ENCODE measurements at regions not wholly inside any gene's neighbourhood (a gene's known extent, or its start where the extent isn't known, plus 50 kb on each side); places are given as distances from the start of the nearest gene placed in this dataset.

DNA sequence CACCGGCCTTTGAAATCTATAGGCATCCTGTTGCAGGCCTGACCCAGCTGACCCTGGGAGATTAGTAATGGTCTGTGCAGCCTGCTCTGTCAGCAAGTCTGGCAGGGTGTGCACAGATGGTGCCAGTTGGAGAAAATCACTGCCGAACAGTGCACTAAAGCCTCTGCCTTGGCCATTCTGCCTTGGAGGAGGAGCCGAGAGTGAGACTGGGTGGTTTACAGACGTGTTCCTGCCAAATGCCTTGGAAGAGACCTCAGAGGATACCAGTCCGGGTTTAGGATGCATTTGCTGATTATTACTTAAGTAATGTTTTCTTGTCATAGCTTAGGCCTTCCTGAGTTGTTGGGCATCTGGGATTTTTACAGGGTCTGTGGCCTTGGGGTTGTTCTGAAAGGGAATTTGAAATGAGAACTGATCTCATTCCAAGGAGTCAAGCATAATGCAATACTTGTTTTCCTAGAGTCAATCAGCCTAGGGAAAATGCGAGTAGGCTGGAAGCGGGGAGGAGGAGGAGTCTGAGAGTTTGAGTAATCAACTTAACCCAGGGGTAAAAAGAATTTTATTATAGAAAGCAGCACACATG is 292.1 kb downstream of the SOX4 start:
- peak; percentile 76 for DNase-seq (ENCODE audit: low spot score)

DNA sequence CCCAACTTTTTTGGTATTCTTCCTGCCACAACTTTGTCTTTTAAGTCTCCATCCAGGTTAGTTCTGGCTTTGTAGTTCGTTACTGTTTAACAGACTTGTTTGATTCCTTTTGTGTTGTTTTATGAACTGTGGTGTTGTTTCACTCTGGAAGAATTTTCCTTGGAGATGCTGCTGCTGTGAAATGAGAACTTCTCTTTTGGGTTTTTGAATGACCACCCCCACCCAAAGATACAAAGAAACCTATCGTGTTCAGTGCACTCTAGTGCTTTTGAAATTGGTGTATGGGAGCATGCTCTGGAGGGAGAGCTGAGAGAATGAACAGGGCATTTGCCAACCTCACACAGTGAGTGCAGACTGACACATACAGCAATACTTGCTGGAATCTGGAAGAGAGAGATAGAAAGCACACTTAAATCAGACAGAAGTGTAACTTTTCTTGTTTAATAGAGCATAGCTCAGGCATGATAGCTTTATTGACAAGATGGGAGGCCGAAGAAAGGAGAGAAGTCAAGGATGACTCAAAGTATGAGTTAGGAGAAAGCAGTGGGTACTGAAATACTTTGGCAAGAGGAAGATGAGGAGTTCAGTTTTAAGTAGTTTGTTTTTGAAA is 293.1 kb downstream of the SOX4 start:
- no peak for DNase-seq (ENCODE audit: low spot score)

DNA sequence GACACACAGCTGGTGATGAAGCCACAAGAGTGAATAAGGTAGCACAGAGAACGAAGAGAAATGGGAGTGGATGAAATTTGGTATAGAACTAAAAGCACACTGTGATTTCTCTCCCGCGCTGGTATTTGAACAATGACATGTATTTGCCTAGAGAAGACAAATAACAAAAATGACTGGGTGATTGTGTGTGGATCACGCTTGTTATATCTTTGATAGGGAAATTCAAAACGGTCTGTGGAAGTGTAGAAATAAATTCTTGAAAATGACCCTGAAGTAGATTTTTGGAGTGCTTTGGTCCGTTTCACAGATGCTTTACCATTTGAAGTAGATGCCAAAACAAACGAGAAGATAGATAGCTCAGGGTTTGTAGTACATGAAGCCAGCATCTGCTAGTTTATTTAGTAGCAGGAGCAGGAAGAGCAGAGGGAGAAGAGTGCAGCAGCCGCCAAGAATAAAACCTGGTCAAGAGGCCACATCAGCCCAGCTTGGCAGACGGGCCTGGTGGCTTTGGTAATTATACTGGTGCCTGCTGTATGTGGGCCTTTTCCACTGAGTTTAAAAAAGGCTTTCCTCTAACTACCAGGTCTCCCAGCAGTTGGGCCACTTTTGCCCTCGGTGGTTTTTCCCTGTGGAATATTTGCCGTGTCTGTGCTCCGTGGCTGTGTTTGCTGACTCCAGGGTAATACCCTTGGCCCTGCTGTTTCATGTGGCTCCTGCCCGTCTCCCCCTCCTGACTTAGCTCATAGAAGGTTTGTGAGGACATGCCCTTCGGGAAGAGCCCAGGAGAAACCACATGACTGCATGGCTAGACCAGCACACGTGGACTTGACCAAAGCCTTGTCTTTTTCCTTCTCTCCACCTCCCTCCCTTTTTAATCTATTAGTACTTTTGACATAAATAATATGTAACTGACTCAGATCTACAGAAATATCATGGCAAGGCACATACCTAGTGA is 294.0 kb downstream of the SOX4 start:
- DNase-seq (ENCODE audit: low spot score) = no peak

DNA sequence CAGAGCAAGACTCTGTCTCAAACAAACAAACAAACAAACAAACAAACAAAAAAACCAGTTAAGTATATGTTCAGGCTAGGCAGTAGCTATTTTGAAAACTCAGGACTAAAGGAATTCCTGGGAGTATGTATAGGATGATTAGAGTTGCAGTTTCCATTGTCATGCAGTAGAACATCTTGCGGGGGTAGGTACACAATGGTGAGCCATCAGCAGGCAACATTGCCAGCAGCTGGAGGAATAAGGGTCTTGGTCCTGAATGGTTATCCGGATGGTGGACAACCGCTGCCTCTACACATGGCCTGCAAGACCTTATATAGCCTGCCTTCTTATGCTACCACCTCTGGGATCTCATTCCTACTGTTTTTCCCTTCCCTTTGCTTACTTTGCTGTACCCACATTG is 297.5 kb downstream of the SOX4 start:
- no peak for DNase-seq (ENCODE audit: low spot score)

DNA sequence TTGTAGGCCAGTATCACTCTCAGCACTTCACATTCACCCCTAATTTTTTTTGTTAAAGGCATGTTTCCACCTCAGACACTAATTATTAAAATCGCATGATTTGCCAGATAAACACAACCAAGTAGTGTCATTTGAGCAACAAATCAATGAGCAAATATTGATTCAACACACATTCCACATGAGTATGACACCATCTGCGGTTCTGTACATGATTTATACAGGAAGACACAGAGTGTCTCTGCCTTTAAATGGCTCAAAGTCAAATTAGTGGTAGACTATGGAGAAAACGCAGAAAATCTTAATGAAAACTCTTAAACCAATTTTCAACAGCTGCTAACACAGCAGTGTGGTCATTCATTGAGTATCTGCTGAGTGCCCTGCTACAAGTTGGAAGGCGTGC is 300.2 kb downstream of the SOX4 start:
- no peak for DNase-seq (ENCODE audit: low spot score)

DNA sequence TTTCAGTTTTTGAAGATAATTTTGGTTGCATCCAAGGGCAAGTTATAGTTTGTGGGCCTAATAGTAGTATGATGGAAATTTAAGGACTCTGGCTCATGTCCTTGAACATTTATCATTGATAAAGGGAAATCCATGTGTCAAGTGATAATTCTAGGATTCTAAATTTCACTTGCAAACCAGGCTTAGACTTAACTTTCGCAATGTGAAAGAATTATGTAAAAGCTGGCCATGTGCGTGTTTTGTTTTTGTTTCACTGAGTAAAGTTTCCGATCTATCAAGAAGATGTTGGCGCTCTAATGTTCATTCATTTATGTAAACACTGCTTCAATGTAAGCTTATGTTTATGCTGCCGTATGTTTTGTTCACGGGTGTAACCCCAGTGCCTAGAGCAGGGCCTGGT is 302.0 kb downstream of the SOX4 start:
- DNase-seq (ENCODE audit: low spot score) = no peak

DNA sequence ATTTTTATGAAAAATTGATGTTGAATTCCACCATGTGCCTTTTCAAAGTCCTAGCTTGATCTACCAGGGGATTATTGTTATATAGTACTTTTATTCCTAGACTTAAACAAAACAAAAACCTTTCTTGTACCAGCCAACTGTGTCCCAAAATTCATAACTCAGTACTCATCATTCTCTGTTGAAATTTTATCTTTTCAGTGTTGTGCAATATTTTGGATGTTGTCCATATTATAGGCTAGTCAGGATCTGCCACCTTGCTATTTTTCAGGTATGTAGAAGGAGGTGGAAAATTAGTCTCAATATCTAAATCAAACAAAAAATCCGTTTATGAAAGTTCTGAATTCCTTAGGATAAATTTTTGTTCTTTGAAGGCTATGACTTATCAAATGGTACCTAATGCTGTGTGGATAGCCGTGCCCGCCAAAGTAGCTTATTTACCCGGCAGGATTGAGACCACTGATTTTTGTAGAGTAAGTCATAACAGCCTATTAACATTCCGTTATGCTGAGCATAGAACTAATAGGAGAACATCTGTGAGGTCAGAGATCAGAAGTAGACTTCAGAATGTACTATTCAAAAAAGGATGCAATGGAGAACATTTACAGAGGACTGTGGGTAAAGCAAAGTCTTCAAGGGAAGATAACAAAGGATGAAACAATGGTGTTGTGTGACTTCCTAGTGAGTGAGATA is 304.7 kb downstream of the SOX4 start:
- no peak for DNase-seq (ENCODE audit: low spot score)

DNA sequence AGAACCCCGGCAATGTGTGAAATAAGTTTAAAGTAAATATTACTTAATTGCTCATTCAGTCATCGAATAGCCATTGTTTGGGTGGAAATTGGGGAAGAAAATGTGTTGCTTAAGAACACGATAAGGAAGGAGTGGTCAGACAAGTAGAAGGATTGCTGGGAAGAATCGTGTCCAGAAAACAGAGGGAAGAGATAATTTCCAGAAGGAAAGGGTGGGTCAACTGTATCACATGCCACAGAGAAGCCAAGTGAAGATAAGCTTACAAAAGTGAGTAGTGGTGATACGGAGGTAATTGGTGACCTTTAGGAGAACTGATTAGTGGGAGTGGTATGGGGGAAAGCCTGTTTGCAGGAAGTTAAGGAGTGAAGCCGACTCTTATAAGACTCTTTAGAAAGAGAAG is 306.2 kb downstream of the SOX4 start:
- no peak for DNase-seq (ENCODE audit: low spot score)

DNA sequence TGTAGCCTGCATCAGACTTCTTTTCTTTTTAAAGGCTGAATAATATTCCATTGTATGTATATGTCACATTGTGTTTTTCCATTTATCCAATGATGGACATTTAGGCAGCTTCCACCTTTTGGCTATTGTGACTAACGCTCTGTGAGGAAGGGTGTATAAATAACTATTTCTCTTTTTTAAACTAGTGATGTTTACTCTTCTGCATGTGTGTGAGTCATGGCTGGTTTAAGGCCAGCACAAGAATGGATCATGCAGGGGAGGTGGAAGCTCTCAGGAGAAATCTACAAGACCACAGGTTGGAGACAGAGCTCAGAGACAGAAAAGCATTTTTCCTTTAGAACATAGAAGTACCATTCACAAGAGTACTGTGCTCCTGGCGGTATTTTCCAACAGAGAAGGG is 307.2 kb downstream of the SOX4 start:
- no peak for DNase-seq (ENCODE audit: low spot score)

DNA sequence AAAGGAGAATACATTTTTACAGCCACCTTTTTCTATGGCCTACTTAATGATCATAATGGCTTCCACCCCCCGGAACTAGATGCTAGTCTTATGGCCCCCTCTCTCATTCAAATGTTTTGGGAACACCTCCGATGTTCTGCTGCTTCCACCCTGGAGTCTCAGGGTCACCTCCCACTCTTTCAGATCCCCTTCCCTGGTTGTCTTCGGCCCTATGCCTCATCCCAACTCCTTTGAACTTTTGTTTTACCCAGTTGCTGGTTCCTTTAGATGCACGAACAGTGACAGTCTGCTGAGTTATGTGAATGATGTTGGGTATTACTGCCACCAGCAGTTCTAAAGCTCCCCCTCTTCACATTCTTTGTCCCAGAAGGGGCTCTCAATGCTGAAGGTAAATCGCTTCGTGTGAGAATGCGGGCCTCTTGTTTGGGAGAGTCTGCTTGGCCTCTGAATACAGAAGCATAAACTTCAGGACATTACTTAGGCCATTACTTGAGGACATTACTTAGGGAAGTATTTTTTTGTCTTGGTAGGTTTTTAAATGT is 309.1 kb downstream of the SOX4 start:
- no peak for DNase-seq (ENCODE audit: low spot score)

DNA sequence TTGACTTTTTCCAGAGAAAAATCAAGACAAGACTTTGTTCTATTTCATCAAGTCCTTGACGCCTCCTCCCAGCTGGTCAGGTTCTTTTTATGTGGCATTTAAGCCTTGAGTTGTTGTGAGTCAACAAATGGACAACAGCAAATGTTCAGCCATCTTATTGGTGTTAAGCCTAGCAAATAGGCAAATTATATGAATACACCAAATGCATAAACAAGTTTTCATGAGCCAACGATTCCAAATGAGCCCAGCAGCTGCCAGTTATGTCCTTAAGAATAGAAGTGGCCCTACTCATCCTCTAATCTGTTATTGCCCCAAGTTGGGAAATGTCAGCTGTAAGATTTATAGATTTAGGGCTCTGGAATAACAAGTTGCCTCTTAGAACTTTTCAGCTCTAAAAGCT is 312.0 kb downstream of the SOX4 start:
- no peak for DNase-seq (ENCODE audit: low spot score)

DNA sequence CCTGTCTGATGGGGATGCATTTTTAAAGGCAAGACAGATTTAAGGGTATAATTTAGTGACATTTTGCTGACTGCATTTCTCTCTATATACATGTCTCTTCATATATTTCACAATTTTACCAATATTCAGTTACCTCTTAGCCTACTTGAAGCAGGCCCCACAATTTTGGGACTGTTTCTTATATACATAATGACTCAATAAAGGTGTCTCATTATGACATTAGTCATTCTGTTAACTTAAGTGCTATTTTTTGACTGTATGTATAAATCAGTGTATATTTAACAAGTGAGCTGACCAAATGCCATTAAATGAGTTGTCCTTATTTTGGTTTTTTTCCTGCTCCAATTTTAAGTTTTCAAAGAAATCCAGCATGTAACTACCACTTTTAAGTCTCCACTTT is 313.3 kb downstream of the SOX4 start:
- no peak for DNase-seq (ENCODE audit: low spot score)

DNA sequence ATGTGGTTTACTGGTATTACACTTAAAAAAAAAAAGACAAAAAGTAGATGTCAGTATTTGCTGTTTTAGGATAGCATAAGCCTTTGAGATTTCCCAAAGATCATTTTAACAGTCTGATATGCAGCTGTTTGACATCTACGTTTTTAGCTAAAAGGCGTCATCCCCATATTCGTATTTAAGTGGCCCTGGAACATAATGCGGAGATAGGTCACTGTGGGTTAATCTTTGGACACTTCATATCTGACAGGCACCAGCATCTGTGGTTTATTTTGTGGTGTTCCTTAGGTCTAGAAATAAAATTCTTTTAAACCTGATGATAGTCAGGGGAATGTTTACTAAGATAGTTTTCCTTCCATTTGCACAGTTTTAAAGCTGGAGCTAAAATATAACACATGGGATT is 313.7 kb downstream of the SOX4 start:
- no peak for DNase-seq (ENCODE audit: low spot score)

DNA sequence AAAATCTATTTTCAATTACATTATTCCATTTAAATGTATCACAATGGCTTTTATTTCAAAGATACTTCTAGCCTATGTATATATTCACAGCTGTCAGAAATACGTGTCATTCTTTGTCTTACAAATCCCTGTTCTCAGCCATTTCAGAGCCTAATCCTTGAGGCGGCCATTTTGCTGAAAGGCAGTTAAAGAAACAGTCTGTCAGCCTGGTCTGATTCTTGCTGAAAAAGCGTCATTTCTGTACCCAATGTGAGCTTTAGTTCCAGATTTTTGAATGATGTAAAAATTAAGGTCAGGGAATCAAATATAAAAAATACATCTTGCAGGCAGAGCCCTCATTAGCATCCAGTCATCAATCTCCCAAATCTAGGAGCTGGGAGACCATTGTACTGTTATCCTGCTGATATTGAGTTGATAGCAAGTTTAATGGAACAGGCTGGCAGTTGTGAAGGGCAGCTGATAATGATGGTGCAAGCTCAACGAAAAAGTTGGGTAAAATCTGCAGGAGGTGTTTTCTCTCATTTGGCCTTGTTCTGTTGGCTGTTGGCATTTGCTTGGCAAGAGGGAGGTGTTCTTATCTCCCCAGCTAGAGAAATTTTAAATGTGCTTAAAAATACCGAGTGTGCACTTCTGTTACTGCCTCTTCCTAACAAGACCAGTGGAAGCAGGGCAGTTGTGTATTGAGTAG is 314.8 kb downstream of the SOX4 start:
- no peak for DNase-seq (ENCODE audit: low spot score)

DNA sequence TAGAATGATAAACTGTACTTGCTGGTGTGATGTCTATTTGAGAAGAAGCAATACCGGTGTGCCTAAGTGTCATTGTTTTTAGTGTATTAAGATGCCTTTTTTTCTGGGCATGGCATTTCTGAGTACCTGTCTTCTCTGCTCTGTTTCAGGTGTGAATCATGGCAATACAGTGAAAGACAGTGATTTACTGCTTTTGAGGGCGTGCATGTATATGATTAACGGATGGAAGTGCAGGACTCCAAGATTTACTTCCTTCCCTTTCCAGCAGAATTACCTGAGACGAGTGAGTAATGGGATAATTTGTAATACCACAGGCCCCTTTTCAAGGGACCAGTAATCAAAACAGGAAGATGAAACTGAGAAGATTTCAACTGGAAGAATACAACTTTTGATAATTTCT is 315.8 kb downstream of the SOX4 start:
- no peak for DNase-seq (ENCODE audit: low spot score)

DNA sequence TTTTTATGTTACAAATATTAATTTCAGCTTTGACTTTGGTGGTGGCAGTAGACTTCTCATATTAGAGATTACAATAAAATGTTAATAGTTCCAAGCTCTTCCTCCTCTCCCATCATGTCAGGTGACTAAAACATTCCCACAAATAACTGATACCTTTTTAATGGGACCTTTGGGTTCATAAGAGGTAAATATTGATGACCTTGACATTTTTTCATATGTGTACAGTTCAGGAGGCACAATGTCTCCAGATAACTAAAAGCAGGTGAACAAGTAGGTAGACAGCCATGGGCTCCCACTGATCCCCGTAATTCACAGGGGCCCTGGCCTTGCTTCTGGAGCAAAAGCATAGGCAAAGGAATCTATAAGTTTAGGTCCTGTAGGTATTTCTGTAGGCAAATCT is 317.7 kb downstream of the SOX4 start:
- DNase-seq (ENCODE audit: low spot score) = no peak

DNA sequence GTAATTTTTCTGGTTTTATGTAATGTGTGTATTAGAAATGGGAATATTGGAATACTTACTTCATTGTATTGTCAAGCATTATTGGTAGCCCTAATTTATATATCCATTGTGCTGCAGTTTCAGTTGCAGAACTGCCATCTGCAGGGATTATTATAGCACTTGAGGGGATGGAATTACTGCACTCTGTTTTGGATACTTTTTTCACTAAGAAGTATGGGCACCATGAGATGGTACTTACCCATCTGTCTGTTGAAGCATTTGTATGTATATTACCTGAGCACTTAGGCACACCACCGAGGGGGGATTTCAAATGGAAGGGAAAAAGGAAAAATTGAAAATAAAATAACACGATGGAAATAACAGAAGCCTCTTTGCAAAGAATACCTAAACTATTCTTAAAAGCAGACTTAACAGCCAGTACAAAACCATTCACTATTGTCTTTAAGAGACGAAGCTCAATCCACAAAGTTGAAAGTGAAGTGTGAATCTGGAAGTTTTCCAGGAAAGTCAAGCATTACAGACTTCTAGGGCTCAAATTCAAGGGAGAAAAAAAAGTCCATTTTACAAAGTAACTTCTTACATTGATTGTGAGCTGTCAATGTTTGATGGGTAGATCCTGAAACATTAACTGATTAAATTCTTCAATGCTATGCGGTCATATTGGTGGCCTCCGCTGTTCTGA is 318.7 kb downstream of the SOX4 start:
- DNase-seq (ENCODE audit: low spot score) = no peak

DNA sequence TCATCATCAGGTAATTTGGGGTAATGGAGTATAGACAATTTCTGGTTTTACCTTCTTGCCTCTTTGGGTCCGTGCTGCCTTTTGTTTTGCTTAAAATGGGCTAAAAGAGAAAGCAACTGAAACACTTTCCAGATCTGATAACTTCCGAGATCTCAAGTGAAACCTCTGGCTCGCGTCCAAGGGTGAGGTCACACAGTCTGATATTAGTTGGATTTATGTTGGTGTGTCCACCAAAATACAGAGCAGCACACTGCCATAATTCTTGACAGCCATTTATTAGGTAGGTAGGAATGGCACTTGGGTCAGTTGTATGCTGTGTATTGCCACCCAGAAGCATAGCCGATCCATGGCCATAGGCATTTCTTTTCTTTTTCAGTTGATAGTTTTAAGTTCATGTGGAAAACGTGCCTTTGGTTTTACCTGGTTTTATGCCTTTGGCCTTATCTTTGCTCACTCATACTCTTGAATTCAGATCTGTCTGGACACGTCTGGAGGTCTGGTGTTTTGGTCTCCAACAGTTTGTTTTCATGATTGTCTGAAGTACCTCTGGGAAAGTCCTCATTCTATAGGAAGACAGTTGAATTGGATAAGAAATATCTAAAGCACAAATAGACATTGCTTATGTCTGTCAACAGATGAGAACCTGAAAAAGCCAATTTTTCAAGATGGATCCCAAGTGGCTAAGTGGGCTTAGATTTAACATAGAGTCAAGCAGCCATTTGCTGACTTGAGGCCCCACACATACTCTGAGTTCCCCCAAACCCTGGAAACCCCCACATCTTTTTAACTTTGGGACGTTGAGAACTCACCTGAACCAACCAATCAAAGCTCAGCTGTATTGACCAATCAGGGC is 320.8 kb downstream of the SOX4 start:
- no peak for DNase-seq (ENCODE audit: low spot score)

DNA sequence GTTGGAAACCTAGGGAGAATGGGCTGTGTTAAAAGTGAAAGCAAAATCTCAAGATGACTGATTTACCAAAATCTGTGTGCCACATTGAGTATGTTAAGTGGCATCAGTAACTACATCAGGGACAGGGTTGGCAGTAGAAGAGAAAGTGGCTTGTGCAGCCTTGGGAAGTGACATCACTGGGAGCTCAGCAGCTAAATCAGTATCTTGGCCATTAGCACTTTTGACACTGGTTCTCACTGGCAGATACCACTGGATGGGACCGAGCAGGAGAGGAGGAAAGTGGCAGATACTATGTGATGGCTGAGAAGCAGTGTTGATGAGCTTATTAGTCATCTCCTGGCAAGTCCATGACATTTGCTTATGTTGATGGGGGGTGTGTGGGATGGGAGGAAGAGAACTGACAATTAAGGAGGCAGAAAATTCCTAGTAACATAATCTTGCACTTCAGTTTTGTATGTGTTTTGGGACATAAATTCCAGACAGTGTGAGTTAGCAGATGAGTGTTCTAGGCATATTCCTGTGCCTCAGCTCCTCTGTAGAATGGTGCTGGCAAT is 322.2 kb downstream of the SOX4 start:
- DNase-seq (ENCODE audit: low spot score) = peak; percentile 18

DNA sequence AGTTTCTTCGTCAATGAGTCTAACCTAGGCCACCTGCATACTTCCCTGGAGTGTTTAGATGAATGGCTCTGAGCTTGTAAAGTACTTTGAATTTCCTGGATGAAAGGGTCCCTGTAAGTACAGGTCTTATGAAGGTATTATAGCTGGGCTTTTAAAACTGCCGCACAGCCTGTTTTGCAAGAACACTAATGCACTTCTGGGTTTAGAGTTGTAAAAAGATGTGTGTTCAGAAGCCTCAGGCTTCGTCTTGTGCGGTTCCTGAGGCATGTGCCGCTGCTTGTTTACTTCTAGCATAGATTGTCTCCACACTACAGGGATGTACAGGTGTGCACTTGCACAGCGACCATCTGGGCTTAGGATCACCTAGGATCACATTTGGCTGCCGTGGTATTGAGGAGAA is 324.5 kb downstream of the SOX4 start:
- no peak for DNase-seq (ENCODE audit: low spot score)

Data from Ammon's horn (tissue), 1 donor.